AG08396 (cell line): ENCODE measurements at regions not wholly inside any gene's neighbourhood (a gene's known extent, or its start where the extent isn't known, plus 50 kb on each side); places are given as distances from the start of the nearest gene placed in this dataset.
"Not testable (repeated sequence)": the region's sequence is repeated elsewhere in the genome, so short reads cannot be mapped to it uniquely, and the experiment has no call there.

ENCODE experiments used
- DNase-seq: peaks from one replicate; pipeline ENCODE4 v3.0.0; 2012; ENCODE audit warnings: low spot score, mixed read lengths

DNA sequence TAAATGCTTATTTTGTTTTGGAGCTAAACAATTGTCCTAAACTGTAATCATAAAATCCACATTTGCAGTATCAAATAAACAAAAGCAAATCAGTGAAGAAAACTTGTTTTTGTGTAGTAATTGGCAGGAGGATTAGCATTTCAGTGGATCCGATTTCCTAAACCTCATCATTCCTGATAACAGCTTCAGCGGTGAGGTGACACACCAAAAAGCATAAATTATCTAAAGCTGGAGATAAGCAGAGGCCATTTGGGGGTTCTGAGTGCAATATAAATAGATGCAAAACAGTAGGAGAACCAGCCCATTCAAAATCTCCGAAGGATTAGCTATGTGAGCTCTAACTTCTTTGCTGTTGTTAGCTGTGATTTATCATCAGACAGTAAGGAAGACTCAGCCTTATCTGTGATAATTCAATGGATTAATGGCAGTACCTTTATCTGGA, 235.8 kb downstream of the EPHA7 start:
- no peak for DNase-seq

DNA sequence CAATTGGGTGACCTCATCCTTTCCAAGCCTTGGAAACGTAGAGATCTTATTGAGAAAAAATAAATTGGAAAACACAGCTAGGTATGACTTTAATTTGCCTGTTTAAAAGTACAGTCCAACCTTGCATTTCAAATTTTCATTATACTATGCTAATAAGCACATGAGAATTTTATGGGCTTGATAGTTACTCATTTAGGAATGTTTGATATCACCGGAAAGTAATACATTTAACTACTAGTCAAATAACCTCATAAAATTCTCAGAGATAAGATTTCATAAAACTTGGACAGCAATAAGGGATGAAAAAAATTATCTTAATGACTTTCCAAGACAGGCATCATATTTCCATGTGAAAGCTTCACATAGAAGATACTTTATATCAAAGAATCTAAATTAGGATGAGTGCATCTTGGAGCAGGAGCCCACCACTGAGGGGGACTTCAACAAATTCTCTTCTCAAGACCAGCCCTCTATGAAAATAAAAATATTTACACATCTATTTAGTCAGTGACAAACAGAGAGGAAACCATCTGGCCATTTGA, 236.3 kb downstream of the EPHA7 start:
- no peak for DNase-seq

DNA sequence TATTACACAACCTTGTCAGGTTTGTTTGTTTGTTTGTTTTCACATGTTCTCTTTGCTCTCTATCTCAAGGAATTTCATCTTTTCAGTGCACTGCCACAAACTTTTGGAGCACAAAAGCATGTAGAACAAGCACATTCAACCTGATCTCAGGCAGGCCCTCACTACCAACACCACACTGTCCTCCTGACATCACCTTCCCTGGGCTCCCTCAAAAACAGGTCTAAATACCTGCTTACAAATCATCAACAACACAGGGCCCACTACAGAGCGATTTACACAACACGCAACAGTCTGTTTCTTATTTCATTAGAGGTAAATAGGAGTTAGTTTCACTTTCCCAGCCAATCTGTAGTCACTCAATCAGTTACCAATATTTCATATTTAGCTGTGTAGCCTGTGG, 241.4 kb downstream of the EPHA7 start:
- DNase-seq: no peak

DNA sequence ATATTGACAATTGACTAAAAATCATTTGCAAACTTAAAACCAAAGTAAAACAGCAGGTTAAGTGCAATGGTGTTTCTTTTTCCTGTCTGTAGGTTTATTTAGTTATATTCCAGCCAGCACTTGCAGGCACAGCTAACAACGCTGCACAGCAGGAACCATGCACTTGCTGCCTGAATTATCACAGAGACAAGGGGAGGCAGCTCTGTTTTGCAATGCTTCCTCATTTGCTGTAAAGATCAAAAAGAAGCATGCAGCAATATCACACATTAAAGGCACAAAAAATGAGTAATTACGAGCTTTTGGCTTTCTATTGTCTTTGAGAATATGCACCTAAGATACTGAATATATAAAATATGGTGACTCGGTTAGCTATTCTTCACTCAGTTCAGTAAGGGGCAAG, 241.9 kb downstream of the EPHA7 start:
- DNase-seq: no peak

DNA sequence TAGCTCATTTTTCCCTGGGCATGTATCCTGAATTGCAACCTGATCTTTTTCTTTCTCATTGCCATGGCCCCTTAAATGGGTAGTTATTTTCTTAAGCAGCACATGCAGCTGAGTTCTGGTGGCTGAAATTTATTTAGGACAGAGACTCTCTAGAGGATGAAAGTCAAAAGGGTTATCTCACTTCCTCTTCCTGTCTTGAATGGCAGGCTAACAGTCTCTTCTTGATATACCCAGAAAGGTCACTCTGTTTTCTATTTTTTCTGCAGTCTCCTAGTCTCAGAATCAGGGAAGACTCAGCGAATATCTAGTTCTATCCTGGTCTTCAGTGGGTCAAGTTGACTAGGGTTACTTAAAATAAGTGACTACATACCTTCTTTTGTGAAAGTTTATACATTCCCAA, 243.3 kb downstream of the EPHA7 start:
- DNase-seq: no peak

DNA sequence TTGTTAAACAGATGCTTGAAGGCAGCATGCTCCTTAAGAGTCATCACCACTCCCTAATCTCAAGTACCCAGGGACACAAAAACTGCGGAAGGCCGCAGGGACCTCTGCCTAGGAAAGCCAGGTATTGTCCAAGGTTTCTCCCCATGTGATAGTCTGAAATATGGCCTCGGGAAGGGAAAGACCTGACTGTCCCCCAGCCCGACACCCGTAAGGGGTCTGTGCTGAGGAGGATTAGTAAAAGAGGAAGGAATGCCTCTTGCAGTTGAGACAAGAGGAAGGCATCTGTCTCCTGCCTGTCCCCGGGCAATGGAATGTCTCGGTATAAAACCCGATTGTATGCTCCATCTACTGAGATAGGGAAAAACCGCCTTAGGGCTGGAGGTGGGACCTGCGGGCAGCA, 245.8 kb downstream of the EPHA7 start:
- not testable (repeated sequence) for DNase-seq

DNA sequence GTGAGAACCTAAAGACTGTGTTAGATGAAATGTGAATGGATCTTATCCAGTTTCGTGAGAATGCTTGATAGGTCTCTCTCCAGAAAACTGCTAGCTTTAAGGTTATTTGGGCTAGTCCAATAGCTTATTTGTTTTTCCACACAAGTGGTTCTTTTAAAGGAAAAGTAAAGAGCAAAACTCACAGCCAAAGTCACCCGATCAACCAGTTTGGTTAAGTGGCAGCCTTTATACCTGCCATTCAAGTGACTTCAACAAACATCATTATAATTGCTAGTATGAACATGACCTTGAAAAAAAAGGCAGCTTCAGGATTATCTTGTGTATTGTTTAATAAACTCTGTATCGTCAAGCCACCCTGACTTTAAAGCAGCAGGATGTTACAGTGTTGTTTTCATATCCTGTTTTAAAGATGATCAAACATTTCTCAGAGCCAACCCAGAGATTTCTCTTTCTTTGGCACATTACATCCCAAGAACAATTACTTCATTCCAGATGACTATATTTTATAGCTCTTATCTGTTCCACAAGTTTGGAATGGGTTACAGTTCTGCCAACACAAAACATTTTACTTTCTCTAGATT, 253.4 kb downstream of the EPHA7 start:
- no peak for DNase-seq

DNA sequence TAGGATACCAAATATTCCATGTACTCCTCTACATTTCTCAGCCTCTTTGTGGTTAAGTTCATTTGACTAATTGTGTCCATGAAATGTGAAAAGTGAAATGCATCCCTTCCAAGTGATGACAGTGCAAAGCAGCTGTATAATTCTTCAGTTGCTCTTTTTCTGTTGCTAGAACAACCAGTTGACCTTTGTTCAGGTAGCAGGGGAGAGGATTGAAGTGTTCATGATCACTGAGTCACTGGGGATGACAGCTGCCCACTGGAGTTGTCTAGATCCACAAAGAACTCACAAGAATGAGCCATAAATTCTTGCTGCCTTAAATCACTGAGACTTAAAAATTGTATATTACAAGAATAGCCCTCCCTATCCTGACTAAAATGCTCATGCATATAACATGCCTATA, 254.6 kb downstream of the EPHA7 start:
- no peak for DNase-seq

DNA sequence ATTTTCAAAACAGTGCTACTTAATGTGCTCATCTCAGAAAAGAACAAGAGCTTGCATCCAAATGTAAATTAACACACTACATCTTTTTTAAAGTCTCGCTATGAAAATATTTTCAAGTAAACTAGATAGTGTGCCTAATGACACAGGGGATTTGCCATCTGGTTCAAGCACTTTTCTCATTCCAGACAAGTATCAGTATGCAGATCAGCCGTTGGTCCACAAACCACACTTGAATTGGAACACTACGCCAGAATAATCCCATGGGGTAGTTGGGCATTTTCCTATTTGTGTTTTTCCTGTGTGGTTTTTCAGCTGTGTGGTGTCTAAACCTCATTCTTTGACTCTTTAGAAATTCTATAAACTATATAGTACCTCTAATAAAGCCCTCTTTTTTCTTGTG, 256.2 kb downstream of the EPHA7 start:
- no peak for DNase-seq

DNA sequence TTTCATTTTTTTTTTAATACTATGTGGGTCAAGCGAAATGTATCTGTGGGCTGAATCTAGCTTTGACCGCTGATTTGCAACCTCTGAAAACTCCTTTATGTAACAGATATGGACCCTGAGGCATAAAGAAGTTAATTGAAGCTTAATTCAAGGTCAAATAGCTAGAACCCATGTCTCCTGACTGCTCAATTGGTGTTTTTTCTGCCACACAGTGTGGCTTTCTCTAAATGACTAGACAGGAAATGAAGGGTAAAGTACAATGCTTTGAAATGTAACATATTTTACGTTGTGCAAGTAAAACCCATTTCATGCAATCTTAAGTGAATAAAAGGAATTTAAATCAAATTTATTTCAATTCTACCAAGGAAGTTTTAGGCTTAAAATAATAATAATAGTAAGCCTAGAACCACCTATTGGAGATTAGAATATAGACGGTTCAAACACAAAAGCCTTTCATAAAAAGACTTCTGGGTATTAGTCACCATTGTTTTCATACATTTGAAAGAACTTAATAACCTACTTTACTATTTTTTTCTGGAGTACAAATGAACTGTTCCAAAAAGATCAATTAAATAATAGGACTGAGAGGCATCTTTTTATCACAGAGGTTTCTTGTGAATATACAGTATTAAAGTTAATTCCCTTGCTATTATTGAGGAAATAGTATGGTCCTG, 279.8 kb downstream of the EPHA7 start:
- no peak for DNase-seq

DNA sequence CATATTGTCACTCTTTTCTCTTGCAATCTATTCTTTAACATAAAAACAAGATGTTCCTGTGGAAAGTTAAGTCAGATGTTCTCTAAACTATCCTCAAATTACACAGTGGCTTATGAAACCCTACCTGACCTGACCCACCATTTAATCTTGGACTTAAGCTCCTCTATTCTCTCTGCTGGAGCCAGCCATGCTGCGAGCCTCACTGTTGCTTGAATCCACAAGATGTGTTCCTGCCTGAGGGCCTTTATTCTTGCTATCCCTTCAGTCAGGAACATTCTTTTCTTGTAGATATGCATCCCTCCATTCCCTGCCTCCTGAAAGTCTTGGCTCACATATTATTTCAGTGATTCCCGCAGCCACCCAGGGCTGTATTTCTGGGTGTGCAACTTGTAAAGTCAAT, 283.2 kb downstream of the EPHA7 start:
- no peak for DNase-seq

DNA sequence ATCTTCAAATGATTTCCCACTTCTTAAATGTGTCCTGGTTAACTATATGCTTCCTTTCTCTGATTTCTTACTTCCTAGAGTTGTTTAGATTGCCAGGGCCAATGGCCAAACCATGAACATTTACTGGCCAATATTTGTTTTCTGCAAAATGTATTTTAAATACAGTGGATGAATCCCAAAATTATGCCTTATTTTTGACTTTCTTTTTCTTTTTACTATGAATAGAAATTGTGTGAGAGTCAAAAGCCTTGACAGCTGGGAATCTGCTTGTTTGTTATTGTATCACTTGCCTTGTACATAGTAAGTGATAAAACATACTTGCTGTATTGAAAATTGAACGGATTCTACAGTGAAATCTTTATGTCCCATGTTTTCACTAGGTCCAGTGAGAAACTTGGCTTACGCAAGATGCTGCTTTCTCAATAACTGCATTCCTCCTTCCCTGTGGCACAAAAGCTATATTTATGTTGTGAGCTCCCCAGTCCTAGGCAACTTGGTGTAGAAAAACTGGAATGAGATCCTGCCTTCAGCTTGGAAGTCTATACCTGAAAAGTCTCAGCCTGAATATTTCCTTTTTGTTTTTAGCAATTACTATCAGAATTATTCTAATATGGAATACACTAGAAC, 295.2 kb downstream of the EPHA7 start:
- DNase-seq: no peak

DNA sequence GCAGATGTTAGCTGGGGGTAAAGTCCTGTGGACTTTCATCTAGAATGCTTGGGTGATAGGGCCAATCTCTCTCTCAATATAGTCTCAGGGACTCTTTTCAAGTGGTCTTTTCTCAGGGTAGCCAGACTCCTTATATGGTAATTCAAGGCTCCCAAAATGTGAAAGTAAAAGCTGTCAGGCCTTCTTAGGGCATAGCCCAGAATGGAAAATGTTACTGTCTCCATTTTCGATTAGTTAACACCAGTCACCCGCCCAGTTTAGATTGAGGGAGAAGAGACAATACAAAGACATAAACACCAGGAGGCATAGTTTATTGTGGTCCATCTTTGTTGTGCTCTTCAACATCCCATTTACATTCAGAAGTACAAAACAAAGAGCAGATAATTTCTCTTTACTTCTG, 295.8 kb downstream of the EPHA7 start:
- DNase-seq: no peak

DNA sequence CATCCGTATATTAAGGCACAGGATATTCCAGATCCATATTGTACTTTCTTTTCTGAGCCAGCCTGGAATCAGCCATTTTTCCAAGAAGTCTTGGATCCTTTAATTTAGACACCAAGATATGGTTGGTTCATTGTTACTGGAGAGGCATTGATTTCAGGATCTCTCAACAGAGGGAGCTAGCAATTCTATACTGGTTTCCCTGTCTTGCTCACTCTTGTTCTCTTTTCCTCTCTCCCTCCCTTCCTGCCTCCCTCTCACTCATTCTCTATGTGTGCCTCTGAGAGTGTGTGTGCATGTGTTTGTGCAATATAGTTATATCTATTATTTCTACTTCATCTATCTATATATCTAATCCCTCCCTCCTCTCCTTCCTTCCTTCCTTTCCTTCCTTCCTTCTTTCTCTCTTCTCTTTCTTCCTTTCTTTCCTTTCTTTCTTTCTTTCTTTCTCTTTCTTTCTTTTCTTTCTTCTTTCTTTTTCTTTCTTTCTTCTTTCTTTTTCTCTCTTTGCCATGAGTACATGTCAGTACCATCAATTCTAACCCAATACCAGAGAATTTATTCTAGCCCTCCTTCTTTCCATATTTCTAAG, 299.1 kb downstream of the EPHA7 start:
- no peak for DNase-seq

DNA sequence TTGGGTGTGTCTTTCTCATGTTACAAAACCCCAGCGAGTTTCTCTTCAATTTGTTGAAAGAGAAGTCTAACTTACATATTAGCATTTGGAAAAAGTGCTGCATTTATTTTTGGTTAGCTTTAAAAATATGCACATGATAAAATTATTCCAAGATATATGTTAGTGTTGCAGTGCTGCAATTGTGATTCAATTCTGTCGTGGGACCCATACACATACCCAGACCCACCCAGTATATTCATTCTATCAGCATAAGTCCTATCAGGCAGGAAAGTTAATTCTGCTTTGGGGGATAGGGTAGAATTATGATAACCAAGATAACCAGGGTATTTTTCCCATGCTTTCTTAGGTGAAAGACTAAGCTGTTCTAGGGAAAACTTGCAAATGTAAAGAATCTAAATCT, 313.5 kb downstream of the EPHA7 start:
- no peak for DNase-seq

DNA sequence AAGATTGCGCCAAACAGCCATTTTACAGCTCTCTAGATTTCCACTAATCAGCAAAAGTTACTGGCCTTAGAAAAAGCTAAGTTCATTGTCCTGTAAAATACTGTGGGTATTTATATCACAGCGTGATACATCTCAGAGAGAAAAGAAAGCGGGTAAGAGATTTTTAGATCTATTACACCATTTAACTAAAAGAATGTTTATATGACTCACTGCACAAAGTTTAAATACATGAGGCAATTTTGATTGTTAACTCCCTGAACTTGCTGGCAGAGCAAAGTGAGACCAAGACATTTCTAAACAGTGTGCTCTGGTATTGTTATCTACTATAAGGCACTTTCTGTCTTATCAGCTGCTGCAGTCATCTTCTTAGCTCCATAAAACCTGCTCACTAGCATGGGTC, 314.3 kb downstream of the EPHA7 start:
- DNase-seq: no peak

DNA sequence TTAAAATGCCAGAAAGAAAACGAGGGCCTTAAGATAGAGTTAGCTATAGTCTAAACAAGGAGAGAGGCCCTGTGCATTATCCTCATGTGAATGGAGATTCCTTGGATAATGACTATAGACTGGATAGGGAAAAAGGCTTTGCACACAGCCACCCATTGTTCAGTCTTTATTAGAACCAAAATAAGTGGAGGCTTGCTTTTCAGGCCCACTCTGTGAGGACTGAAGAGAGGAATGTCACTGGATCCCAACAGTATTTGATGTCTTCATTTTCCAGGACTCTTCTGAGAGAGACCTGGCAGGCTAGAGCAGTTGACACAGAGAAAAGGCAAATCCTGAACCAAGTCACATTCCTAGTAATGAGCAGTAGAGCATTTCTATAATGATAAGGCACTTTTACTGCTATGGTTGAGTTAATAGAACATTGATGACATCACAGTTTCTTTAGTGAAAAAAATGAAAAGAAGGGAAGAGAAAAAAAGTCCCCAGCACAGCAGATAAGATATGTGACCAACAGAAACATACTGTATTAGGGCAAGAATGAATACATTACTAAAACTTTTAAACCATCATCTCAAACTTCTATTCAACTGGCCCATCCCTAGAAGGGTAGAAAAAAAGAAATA, 315.1 kb downstream of the EPHA7 start:
- no peak for DNase-seq

DNA sequence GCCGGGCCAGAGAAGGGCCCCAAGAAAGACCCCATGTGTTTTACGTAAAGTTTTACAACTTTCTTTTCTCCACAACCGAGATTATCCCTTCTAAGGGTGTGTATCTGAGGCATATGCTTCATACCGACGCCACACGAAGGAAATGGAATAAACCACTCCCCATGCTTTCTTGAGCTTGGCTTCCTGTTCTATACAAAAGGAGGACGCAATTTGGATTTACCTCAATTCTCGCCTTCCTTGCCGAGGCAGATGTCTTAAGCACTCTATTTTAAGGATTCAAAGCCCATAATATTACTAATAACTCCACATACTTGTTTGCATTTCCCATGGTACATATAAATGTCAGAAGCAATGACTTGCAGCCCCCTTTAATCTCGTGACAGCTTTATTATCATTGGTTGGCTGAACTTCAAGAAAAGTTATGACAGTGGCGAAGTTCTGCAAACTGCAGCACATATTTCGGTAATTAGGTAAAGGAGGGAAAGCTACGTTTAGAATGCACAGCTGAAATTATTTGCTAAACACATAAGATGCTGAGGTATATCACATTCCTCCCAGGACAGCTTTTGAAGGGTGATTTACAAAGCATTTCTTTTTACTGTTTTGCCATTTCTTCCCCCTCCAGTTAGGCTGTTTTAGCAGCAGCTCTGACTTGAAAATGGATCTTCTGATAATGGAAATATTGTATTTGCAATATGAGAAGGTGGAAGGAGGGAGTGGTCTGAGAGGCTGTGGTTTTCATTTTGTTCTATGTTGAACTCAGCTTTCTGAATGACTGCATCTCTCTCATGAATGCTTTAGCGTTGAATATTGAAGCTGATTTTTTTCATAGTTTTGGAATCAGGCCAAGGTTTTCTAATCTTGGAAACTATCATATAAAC, 330.5 kb downstream of the EPHA7 start:
- no peak for DNase-seq

DNA sequence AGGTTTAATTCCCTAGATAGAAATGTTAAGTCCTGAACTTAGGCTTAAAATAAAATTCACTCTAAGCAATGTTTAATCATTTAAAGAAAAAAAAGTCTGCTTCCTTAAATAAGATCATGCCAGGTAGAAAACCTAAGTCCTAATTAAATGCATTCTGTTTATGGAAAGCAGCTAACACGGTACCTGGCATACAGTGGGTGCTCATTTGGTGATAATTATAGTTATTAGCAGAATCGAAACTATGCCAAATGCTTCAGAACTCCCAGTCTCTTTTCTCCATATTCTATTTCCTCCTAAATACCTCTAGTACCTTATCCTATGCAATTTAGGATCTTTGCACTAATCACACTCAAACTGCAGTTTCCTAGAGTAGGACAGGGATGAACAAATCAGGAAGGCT, 331.8 kb downstream of the EPHA7 start:
- DNase-seq: no peak

DNA sequence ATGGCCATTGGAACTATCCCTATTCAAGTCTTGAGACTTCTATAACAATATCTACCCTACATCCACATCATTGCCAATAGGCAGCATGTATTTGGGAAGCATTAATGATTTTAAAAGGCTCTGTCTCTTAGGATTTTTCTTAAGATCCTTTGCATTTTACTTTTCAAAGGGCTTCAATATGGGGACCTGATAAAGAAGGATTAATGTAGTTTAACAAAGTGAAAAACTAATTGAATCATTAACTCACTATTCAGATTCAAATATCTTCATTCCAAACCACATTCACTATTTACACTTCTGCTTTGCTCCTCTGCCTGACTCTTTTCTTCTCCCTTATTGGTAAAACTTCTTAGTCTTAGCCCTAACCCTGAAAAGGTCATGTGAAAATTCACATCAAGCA, 333.0 kb downstream of the EPHA7 start:
- no peak for DNase-seq

DNA sequence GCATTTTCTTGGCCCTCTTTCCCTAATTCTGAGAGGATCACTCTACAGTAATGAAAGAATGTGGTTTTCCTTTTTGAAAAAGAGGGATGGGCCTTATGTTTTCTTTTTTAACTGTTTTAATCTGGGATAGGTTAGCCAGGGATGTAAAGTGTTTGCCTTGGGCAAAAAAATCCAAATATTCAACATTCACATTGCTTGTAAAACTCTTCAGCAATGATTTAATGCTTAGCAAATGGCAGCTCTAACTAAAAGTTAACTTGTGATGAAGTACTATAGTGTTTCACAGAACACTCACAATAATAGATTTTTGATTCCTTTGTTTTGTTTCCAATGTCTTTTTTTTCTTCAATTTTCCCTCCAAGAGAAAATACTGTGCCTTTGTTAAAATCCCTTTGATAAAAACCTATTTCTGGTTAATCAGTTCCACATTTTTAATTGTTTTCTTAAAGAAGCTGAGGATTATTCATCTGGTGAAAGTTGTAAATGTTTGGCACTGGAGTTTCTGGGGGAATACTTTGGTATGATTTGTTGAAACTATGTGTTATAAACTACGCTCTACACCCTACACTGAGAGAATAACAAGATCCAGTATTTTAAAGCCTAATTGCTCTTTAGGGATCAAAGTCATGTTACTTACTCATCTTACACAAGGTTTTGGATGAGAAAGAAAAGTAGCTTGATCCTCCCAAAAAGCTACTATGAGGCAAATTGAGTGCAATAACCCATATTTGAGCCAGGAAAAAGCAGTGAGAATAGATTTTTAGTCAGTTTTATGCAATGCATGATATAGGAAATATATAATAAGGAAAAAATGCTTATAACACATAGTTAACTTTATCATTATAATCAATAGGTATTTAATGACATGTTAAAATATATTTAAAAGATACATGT, 335.8 kb downstream of the EPHA7 start:
- DNase-seq: no peak
